GM19025 (cell line): ENCODE measurements at regions not wholly inside any gene's neighbourhood (a gene's known extent, or its start where the extent isn't known, plus 50 kb on each side); places are given as distances from the start of the nearest gene placed in this dataset.

Experiments
- ATAC-seq: cut with Tn5 transposase; IDR thresholded peaks from one replicate; pipeline ENCODE4 v1.9.1; 2021; ENCODE audit warnings: mild to moderate bottlenecking, low read depth, moderate library complexity; ENCODE audit not compliant: unreplicated experiment

- ATAC-seq = no peak
Observed at GRCh38 chr6:2435323-2435722, 189.9 kb upstream of the GMDS start.

- ATAC-seq = no peak
Observed at GRCh38 chr6:2434912-2435311, 189.5 kb upstream of the GMDS start.

- no peak for ATAC-seq
Observed at GRCh38 chr6:2434116-2434515, 188.7 kb upstream of the GMDS start.

GRCh38 chr6:2433711-2434110 is 188.3 kb upstream of the GMDS start:
- no peak for ATAC-seq

- no peak for ATAC-seq
Observed at GRCh38 chr6:2433266-2433665, 187.9 kb upstream of the GMDS start.

DNA sequence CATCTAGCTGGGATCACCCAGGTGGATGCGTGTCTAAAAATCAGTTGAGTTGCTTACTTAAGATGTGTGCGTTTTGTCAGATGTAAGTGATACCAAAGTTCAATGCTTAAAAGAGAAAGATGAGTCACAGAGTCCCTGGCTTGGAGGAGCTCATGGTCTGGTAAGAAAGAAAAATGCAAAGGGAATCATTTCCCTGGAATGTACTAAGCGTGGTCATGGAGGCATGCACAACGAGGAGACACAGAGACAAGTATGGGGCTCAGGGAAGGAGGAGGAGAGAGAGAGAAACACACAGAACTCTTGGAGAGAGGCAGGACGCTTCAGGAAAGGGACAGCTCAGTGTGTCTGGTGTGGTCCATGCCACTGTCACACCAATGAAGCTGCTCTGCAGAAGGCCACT is 186.9 kb upstream of the GMDS start:
- ATAC-seq = no peak

GRCh38 chr6:2430612-2431011 is 185.2 kb upstream of the GMDS start:
- no peak for ATAC-seq

- ATAC-seq = no peak
Observed at GRCh38 chr6:2429460-2429859, 184.1 kb upstream of the GMDS start.

GRCh38 chr6:2429032-2429431 is 183.6 kb upstream of the GMDS start:
- ATAC-seq = no peak

- ATAC-seq = no peak
Observed at GRCh38 chr6:2426561-2427340, 181.3 kb upstream of the GMDS start.

DNA sequence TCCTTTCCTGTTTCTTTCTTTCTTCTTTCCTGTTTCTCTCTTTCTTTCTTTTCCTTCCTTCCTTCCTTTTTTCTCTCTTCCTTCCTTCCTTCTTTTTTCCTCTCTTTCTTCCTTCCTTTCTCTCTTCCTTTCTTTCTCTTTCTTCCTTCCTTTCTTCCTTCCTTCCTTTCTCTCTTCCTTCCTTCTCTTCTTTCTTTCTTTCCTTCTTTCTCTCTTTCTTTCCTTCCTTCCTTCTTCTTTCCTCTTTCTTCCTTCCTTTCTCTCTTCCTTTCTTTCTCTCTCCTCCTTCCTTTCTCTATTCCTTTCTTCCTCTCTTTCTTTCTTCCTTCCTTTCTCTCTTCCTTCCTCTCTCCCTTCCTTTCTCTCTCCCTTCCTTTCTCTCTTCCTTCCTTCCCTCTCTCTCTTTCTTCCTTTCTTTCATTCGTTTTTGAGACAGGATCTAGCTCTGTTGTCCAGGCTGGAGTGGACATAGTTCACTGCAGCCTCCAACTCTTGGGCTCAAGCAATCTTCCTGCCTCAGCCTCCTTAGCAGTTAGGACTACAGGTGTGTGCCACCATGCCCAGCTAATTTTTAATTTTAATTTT is 170.8 kb upstream of the GMDS start:
- ATAC-seq = no peak

DNA sequence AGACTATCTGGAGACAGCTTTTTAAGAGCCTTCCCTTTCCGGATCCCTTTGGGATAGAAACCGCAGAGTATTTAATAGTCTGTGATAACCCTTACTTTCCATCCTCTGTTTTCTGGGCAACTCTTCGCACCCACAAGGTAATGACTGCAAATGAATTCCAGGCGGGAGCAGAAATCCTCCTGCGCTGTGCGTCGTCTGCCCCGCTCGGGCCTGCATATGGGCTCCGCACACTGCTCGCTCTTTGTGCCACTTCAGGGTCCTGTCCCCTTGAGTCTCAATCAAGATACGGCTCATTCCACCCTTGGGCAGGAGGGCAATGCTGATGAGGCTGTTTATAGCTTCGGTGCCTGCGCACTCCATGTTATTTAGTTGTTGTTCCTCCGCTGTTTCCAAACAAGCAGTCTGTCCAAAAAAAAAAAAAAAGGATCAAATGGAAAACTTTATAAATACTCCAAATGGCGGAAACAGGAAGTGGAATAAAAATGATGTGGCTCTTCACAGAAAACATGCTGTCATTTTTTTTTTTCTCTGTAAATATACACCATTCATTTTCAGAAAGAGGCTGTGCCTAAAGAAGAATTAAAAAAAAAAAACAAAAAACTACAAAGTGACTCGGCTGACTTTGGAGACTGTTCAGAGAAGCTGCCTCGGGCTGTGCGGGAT is 169.6 kb upstream of the GMDS start:
- ATAC-seq = no peak

DNA sequence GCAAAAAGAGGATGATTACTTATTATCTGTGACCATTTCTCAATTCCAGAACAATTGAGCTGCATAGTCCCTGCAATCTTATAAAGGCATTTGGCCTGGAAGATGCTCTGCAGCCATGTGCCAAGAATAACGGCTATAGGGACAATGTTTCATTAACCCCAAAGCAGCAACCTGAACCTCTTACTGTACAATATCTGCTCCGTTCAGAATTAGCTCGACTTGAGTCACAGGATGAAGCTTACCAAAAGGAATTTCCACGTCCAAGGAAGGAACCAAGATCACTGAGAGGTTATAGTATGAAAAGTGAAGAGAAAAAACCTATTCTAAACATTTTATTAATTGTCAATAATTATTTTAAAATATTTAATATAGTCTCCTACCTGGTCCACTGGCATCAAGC is 167.3 kb upstream of the GMDS start:
- ATAC-seq = no peak

DNA sequence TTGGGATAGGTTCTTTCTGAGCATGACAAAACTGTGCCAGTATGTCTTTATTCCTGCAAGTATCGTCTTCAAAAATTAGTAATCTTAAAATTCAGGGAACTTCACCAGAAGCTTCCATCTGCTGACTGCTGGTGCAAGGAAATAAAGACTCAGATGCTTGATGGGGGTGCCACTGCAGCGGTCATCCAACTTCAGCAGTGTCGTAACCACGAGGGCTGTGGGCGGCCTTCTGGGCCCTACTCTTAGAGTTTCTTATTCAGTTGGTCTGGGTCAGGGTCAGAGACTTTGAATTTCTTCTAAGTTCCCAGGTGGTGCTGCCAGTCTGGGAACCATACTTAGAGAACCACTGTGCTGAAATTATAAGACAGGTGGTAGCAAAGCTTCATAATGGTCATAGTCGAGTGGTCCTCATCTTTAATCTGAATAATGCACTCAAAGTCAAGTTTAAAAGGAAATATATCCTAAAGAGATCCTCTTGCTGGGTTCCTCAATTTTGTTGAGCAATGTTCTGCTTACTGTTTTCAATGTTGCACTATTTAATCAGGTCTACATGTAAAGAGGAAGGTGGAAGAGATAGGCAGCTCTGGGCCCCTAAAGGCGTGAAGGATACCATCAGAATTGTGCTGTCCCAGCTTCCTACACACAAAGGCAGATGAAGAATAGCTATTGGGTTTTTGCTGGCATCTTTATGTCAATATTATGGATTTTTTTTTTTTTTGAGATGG is 165.4 kb upstream of the GMDS start:
- no peak for ATAC-seq

GRCh38 chr6:2407525-2407924 is 162.1 kb upstream of the GMDS start:
- ATAC-seq = no peak

GRCh38 chr6:2404211-2404929 is 159.0 kb upstream of the GMDS start:
- no peak for ATAC-seq

- no peak for ATAC-seq
Observed at GRCh38 chr6:2403546-2403945, 158.1 kb upstream of the GMDS start.

DNA sequence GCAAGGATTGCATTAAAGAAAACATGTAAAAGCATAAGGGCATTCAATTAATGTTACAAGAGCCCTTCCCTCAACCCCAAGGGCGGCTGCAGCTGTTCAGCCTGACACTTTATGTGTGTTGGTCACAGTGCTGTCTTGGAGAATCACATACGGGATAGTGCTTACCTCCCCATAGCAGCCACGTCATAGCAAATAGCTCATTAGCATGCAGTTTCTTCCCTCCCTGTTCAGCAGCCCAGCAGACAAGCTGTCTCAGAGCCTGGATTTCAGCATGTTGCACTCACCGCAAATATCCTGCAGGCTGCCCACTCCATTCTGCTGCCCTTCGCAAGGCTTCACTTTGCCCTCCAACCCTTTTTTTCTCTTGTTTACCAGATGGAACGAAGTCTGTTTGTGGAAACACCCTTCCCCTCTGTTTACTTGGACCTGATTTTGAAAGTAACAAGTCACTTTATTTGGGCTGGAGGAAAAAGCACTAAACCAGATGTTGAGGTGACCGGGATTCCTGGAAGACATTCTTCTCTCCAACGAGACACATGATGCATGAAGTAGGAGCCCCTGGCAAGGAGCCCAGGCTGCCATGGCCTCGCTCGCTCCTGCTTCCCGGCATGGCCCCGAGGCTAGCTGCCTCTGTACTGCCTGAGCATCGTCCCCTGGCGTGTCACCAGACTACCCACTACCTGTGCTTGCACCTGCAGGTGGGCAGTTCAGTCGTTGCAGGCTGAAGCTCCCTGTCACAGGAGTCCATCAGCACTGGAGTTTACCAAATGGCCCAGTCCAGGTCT is 151.6 kb upstream of the GMDS start:
- no peak for ATAC-seq

DNA sequence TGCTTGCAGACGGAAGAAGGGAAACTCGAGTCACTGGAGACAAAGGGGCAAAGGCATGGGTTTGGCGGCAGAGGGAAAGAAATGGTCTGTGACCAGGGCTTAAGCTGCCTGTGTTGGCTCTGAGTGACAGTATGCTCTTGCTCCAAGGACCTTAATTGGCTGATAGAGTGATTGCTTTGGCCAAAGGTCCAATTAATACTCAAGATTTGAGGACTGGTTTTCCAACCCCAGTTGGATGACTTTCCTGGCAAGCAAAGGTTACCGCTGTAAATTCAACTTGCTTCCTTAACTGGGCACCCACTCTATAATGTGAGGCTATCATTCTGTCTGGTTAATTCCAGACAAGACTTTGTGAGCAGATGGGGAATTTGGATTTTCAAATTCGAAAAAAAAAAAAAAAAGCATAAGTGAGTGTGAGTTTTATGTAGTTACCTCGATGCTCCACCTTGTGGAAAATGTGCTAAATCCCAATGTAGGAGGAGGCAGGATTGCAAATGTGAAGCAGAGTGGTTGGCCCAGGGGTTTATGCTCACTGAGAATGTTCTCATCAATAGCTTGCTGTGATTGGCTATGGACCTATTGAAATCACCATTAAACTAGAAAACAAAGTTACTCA is 150.7 kb upstream of the GMDS start:
- ATAC-seq = no peak
